HG03159 (cell line): ENCODE measurements at regions not wholly inside any gene's neighbourhood (a gene's known extent, or its start where the extent isn't known, plus 50 kb on each side); places are given as distances from the start of the nearest gene placed in this dataset.

Source experiments
- ATAC-seq: cut with Tn5 transposase; IDR thresholded peaks from one replicate; pipeline ENCODE4 v1.9.1; 2021; ENCODE audit warnings: mild to moderate bottlenecking, moderate library complexity; ENCODE audit not compliant: unreplicated experiment

DNA sequence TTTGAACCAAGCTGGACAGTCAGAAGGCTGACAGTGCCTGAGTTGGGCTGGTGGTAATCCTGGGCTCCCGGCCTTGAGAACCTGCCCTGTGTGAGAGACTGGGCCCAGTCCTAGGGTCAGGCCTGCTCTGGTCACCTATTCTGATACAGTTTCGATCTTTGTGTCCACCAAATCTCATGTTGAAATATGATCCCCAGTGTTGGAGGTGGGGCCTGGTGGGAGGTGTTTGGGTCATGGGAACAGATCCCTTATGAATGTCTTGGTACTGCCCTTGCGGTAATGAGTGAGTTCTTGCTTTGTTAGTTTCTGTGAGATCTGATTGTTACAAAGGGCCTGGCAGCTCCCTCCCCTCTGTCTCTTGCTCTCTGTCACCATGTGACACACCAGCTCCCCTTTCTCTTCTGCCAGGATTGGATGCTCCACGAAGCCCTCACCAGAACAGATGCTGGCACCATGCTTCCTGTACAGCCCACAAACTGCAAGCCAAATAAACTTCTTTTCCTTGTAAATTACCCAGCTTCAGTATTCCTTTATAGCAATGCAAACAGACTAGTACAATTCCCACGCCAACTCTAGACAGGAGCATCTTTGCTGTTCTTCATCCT lies 111.8 kb upstream of the ZNF438 start:
- no peak for ATAC-seq

DNA sequence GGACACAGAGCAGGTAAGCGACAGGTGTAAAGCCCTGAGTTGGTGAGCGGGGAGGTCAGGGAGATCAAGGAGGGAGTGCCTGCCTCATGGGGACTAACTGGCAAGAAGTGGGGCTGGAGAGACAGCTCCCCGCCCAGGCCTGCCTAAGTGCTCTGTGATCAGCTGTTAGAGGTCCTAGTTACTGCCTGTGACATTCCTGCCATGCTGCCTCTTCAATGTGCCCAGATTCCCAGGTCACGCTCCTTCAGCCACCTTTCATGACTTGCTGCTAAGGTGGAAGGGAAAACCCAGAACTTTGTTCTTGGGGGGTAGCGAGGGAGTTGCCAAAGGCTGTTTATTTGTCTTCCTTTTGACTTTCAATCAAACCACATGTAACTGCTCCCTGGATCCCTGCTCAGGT lies 114.3 kb upstream of the ZNF438 start:
- ATAC-seq = no peak

GRCh38 chr10:31146491-31147209 lies 115.0 kb upstream of the ZNF438 start:
- no peak for ATAC-seq

DNA sequence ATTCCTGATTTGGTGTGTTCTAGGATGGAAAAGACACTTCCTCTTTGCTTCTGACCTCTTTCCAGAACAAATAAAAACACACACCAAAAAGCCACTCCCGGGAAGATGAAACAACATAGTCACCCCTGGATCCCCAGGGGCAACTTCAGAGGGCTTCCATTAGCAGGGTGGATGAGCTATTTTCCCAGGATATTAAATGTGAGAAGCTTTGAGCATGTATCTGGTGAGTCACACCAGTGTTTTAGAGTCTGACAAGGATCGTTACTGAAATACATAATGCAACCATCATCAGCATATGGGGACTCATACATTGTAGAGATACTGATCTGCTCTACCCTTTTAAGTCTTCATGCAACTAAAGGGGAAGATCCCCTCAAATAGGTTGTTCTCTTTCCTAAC lies 115.5 kb upstream of the ZNF438 start:
- ATAC-seq = no peak

DNA sequence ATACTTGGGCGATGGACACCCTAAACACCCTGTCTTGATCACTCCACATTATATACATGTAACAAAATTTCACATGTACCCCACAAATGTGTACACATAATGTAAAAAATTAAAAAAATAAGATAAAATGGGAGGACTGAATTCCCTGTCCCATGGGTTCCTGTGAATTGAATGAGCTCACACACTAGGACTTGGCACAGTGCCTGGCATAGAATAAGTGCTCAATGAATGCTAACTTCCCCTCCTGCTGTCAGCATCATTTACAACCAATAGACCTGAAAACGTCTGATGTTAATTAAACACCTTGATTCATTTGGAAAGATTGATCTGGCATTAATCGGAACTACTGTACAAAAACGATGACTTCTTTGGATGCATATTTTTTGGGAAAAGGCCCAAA lies 117.3 kb upstream of the ZNF438 start:
- no peak for ATAC-seq

GRCh38 chr10:31149835-31150512 lies 118.3 kb upstream of the ZNF438 start:
- no peak for ATAC-seq

DNA sequence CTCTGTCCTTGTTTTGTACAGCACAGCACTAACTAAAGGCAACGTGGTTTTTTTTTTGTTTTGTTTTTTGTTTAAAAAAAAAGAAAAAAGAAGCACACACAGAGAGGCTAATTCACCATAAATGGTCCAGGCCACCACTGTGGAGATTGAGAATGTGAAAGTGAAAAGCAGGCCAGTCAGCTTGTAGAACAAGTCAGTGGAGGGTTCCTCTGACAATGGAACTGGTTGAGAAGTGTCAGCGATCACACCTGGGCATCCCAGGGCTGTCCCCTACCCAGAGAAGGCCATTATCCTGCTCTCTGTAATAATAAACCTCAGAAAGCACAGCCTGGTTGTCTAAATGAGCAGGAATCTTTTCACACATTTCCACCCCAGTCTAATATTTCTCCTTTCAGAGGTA lies 119.6 kb upstream of the ZNF438 start:
- no peak for ATAC-seq

DNA sequence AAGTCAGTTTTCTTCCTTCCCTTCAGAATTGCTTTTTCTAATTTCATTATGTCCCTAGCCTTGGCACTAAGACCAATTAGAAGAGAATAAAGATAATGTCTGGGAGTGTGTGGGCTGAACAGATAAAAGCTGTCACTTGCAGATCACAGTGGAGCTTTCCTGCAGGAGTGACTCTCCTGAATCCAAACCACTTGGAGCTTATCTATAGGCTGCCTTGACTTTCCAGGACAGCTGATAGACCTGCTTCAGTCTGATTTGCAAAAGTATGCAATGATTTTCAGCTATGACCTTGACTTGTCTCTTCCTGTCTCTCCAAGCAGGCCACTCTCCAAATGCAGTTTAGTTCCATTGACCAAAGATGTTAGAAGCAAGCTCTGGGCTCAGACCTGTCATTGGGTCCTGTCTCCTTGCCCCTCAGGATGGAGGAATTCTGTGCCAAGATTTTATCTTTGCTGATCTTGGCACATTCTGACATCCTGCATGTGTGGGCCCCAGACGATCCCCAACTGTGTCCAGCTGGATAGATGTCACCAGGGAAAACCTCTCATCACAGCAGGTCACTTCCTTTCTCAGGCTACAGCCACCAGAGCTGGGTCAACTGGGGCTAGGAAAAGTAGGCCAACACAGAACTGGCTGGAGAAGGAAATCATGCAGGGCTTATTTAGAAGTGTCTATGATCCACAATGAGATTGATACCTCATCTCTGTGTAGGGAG lies 120.9 kb upstream of the ZNF438 start:
- ATAC-seq = no peak

DNA sequence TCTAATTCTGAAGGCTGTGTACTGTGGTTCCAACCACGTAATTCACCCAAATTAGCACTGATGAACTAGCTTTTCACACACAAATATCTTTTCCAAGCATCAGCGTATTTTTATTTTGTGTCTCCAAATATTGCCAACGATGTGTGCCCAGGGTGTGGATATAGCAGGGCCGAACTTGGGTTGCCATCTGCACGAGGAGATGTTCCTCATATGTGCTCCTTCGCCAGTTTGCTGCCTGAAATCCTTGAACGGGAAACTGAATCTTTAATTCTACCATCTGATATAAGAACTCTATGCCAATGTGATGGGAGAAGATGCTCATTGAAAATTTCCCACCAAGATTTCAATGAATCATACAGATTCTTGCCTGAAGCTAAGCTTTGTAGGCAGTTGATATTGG lies 121.5 kb upstream of the ZNF438 start:
- no peak for ATAC-seq

- ATAC-seq = no peak
Observed at GRCh38 chr10:31153692-31154091, 122.0 kb upstream of the ZNF438 start.

GRCh38 chr10:31154996-31155395 lies 123.3 kb upstream of the ZNF438 start:
- no peak for ATAC-seq

DNA sequence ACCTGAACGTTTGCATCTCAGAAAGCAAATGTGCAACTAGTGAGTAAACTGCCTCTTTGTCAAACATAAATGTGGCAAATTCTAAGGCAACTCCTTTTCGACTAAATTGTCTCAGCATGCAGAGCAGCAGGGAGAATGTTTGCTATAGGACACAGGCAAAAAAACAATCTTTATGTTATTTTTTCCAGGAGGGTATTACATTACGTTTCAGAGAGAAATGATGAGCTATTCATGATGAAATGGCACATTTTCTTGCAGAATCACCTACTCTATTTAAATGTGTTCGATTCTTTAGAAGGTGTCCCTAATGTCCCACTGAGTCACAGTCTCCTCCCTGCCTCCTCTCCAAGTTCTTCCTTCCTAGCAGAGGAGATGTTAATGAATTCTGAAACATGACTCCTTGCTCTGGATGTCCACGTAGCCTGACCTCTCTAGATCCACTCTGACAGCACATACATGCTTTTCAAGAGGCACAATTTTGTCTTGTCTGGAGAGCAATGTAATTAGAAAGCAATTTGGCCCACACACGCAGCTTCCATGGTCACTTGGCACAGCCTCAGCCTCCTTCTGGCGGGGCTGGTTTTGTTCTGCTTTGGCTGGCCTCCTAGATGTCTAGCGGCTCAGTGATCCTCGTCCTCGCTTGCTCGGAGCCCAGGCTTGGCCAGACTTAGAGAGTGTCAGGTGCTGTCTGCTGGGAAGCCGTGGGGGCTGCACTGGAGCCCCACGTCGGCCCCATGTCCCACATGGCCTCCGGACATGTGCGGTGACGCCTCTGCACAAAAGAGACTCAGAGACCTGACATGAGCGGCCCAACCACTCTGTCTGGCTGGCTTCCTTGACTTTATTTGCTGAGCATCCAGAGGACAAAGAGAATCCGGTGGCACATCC lies 125.7 kb upstream of the ZNF438 start:
- ATAC-seq = no peak

- ATAC-seq = no peak
Observed at GRCh38 chr10:31158011-31158658, 126.5 kb upstream of the ZNF438 start.

- no peak for ATAC-seq
Observed at GRCh38 chr10:31166606-31167005, 134.9 kb upstream of the ZNF438 start.

- ATAC-seq = no peak
Observed at GRCh38 chr10:31170636-31171035, 139.0 kb upstream of the ZNF438 start.

- ATAC-seq = no peak
Observed at GRCh38 chr10:31171402-31172083, 139.9 kb upstream of the ZNF438 start.

DNA sequence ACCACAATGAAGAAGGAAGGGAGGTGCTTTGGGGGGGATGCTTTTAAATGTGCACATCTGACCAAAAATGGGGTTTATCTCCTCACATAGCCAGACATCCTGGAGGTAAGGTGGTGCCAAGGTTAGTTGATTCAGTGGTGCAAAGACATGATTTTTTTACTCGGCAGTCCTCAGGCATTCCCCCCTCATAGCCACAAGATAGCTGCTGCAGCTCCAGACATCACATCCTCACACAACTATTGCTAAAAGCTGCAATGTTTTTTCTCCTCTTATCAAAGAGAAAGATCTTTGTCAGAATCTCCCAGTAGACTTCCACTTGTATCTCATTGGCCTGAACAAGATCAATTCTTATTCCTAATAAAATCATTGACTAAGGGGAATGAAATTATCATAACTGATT lies 141.3 kb upstream of the ZNF438 start:
- no peak for ATAC-seq

DNA sequence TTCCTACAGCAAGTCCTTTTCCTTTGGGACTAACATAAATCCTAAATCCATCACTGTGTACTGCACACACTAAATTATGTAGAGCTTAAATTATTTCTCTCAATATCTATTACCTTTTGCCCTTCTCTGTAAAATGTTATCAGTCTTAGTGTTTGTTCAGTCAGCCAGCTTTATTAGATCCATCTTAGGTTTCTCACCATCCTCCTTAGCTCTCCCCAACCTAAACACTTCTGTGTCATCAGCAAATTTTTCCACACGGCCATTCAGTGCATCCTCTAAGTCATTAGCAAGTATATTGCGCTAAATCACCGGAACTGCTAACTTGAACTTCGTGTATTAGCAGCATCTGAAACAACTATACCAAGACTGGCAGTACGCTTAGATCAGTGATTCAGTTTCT lies 142.1 kb upstream of the ZNF438 start:
- no peak for ATAC-seq

GRCh38 chr10:31179091-31179680 lies 139.8 kb upstream of the ZEB1 start:
- no peak for ATAC-seq
